OCI-LY7 (cell line): ENCODE measurements at regions not wholly inside any gene's neighbourhood (a gene's known extent, or its start where the extent isn't known, plus 50 kb on each side); places are given as distances from the start of the nearest gene placed in this dataset.

Experiments used
- BruUV-seq: library from RNA; stranded (reverse); fragments of 400-500 nt; replicated peaks from 2 replicates; lab custom pipeline; 2021; lab: Mats Ljungman, UMichigan
- CTCF ChIA-PET: fragments of 300-600 bp; sonication (Branson Sonifier 250); formaldehyde crosslinking; loops from one replicate; lab custom pipeline; 2022; ENCODE audit warnings: antibody characterized with exemption; ENCODE audit not compliant: unreplicated experiment; lab: Charles Lee
- POLR2A ChIA-PET: fragments of 300-600 bp; sonication (Branson Sonifier 250); formaldehyde crosslinking; loops from one replicate; lab custom pipeline; 2022; ENCODE audit warnings: antibody characterized with exemption; lab: Charles Lee
- DNase-seq: peaks from one replicate; pipeline ENCODE4 v3.0.0-alpha.2; 2015; ENCODE audit warnings: low spot score
- H2AFZ ChIP-seq: fragments of 200-600 bp; sonication (generic), shearing (Covaris generic); 2 replicates; pipeline ENCODE4 v1.6.1; 2014; ENCODE audit warnings: mild to moderate bottlenecking, antibody characterized with exemption, low read length, moderate library complexity
- H3K27ac ChIP-seq: fragments of 200-600 bp; sonication (generic); 2 replicates; pipeline ENCODE4 v1.5.1; 2014; ENCODE audit warnings: mixed run types, low read depth, mild to moderate bottlenecking, moderate library complexity, low read length, inconsistent platforms; ENCODE audit not compliant: poor library complexity, severe bottlenecking
- H3K36me3 ChIP-seq: fragments of 200-600 bp; sonication (generic); 2 replicates; pipeline ENCODE4 v1.6.1; 2014; ENCODE audit warnings: mild to moderate bottlenecking, antibody characterized with exemption, low read length, moderate library complexity, mixed read lengths; ENCODE audit not compliant: insufficient read depth
- H3K4me1 ChIP-seq: fragments of 200-600 bp; sonication (generic); 2 replicates; pipeline ENCODE4 v1.5.1; 2014; ENCODE audit warnings: mild to moderate bottlenecking, low read length; ENCODE audit not compliant: insufficient read depth, poor library complexity, severe bottlenecking
- H3K4me2 ChIP-seq: fragments of 200-600 bp; sonication (generic); 2 replicates; pipeline ENCODE4 v1.6.1; 2014; ENCODE audit warnings: mild to moderate bottlenecking, low read length
- H3K4me3 ChIP-seq: fragments of 200-600 bp; sonication (generic); 2 replicates; pipeline ENCODE4 v1.5.1; 2014; ENCODE audit warnings: mild to moderate bottlenecking, low read depth, low read length; ENCODE audit not compliant: poor library complexity, severe bottlenecking
- H3K79me2 ChIP-seq: fragments of 200-600 bp; sonication (generic); 2 replicates; pipeline ENCODE4 v1.6.1; 2016; ENCODE audit warnings: low read depth, mild to moderate bottlenecking, low read length, moderate library complexity, mixed read lengths; ENCODE audit not compliant: insufficient read depth
- H3K9me2 ChIP-seq: fragments of 200-600 bp; sonication (generic); 2 replicates; pipeline ENCODE4 v1.6.1; 2016; ENCODE audit warnings: mild to moderate bottlenecking, low read length, mixed read lengths; ENCODE audit not compliant: insufficient read depth
- H3K9me3 ChIP-seq: fragments of 200-600 bp; sonication (generic); 2 replicates; pipeline ENCODE4 v1.6.1; 2014; ENCODE audit warnings: mild to moderate bottlenecking, mixed run types, low read length, mixed read lengths
- H4K20me1 ChIP-seq: fragments of 200-600 bp; sonication (generic); 2 replicates; pipeline ENCODE4 v1.6.1; 2014; ENCODE audit warnings: mild to moderate bottlenecking, antibody characterized with exemption, low read length, moderate library complexity, mixed read lengths; ENCODE audit not compliant: insufficient read depth
- CTCF ChIP-seq: fragments of 200-600 bp; sonication (generic); conservative IDR thresholded peaks from 2 replicates; pipeline ENCODE4 v1.5.1; 2014; ENCODE audit warnings: mild to moderate bottlenecking, antibody characterized with exemption, low read length, moderate library complexity, mixed read lengths
- EZH2phosphoT487 ChIP-seq: fragments of 200-600 bp; sonication (generic); IDR thresholded peaks from 2 replicates; pipeline ENCODE4 v1.6.1; 2018; ENCODE audit warnings: low read depth, borderline replicate concordance, mild to moderate bottlenecking, mixed run types, antibody characterized with exemption, low read length, moderate library complexity, mixed read lengths
- intact Hi-C: fragments of 100-400 bp; cut with micrococcal nuclease; formaldehyde crosslinking; loops from one replicate; pipeline ENCODE4 v1.10.0; 2022; ENCODE audit not compliant: unreplicated experiment

GRCh38 chr3:103499967-103500366 is 1065.2 kb downstream of the ZPLD1 start:
- no peak for DNase-seq
- ChIA-PET POLR2A (no interaction called here), CTCF (no interaction called here)
- no peaks in the 10 kb centered on the region for H3K36me3 ChIP-seq
- no peak overlapping the region for H3K4me3 ChIP-seq
- no peaks in the 10 kb centered on the region for H3K4me1 ChIP-seq
- no peak overlapping the region for H3K27ac ChIP-seq
- no TSS peak for BruUV-seq
- no peak overlapping the region for H3K4me2 ChIP-seq
- no peaks in the 10 kb centered on the region for H3K9me2 ChIP-seq
- no peaks in the 10 kb centered on the region for H4K20me1 ChIP-seq
- H3K9me3 ChIP-seq, result no peaks in the 10 kb centered on the region
- TF ChIP-seq CTCF (no peak), EZH2phosphoT487 (no peak)
- H3K79me2 ChIP-seq, result no peaks in the 10 kb centered on the region
- intact Hi-C loops, result no loop called here
- H2AFZ ChIP-seq, result no peak overlapping the region

GRCh38 chr3:103510760-103511159 is 1075.9 kb downstream of the ZPLD1 start:
- Histone ChIP-seq H2AFZ (no peak overlapping the region), H3K9me2 (no peaks in the 10 kb centered on the region), H3K36me3 (no peaks in the 10 kb centered on the region), H3K4me1 (no peaks in the 10 kb centered on the region), H3K4me3 (no peak overlapping the region), H4K20me1 (no peaks in the 10 kb centered on the region), H3K9me3 (no peaks in the 10 kb centered on the region), H3K79me2 (no peaks in the 10 kb centered on the region), H3K27ac (no peak overlapping the region), H3K4me2 (no peak overlapping the region)
- DNase-seq, result no peak
- ChIA-PET CTCF (no interaction called here), POLR2A (no interaction called here)
- intact Hi-C loops, result no loop called here
- TF ChIP-seq EZH2phosphoT487, result no peak
- no peak for TF ChIP-seq CTCF
- no TSS peak for BruUV-seq

DNA sequence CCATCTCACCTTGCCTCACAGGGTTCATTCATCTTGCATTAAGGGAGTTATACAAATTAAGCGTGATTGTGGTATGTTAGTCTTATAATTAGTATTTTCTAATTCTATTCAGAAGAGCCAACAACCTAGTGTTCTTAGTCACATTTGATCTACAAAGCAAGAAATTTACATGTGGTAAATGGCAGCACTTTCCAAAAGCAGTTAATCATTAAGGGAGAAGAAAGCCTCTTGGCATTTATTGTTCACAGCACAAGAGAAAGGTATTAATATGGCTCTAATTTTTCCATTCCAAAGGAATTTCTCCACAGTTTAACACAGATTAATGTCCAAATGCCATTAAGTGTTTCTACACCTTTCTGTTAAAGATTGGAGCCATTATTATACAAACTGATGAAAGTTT is 1077.1 kb downstream of the ZPLD1 start:
- H3K79me2 ChIP-seq, result no peaks in the 10 kb centered on the region
- intact Hi-C loops, result no loop called here
- no peak overlapping the region for H3K4me3 ChIP-seq
- H3K27ac ChIP-seq, result no peak overlapping the region
- POLR2A ChIA-PET, result no interaction called here
- CTCF ChIA-PET, result no interaction called here
- H2AFZ ChIP-seq, result no peak overlapping the region
- H3K9me3 ChIP-seq, result no peaks in the 10 kb centered on the region
- no peak overlapping the region for H3K4me2 ChIP-seq
- TF ChIP-seq EZH2phosphoT487 (no peak), CTCF (no peak)
- H4K20me1 ChIP-seq, result no peaks in the 10 kb centered on the region
- H3K4me1 ChIP-seq, result no peaks in the 10 kb centered on the region
- DNase-seq, result no peak
- no TSS peak for BruUV-seq
- H3K9me2 ChIP-seq, result no peaks in the 10 kb centered on the region
- no peaks in the 10 kb centered on the region for H3K36me3 ChIP-seq
